Stimulated activated CD8-positive, alpha-beta memory T cell treated with anti-CD3 and anti-CD28 coated beads, Interleukin-4, amount 100 ng/mL, for 48 hours (primary cell): ENCODE measurements at regions not wholly inside any gene's neighbourhood (a gene's known extent, or its start where the extent isn't known, plus 50 kb on each side); places are given as distances from the start of the nearest gene placed in this dataset.

Source experiments
- DNase-seq: peaks from one replicate; pipeline ENCODE4 v3.0.0-alpha.2; 2020

DNA sequence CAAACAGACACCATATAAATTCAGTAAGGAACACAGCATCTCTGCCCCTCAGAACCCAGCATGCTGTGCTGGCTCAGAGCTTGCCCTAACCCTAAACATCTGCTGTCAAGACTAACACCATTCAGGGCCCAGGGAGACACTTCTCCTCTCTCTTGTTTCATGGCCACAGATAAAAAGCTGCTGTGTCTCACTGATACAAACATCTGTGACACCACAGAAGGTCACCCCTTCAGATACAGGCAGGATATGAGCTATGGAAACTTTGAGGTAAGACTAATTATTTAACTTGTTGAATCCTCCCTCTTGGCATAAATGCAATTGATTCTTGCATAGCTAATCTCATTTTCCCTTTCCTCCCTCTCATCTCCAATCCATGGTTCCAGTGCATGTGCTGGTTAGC is 61.6 kb upstream of the GPR12 start:
- no peak for DNase-seq

DNA sequence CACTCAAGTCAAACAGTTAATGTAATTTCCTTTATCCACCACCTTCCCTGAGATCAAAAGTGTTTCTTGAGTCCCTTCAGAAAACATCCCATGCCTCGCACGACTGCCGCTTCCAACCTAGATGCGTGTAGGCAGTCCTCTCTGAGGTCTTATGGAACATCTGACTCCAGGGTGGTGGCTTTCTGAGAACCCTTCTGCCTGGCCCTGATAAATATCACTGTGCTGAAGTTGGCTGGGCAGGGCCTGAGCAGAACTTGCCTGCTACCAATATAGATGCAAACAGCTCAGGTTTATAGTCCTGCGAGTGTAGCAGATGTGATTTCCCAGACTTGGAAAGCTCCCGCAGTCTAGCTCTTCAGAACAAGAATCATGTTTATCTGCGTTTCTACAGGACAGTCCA is 61.1 kb upstream of the GPR12 start:
- no peak for DNase-seq

DNA sequence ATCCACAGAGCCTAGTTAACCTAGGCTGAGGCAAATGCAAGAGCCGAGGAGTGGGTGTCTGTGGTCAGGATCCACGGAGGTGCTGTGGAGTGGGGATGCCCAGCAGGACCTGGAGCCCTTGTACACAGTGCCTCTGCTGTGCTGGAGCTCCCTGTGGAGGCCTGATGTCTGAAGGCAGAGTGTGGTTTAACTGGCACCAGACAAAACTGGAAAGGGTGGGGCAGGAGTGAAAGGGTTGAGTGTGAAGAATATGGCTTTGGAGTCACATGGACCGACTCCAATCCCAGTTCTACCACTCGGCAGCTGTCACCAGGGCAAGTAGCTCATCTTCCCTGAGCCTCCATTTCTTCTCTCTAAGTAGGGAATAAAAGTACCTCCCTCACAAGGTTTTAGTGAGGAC is 60.3 kb upstream of the GPR12 start:
- no peak for DNase-seq

DNA sequence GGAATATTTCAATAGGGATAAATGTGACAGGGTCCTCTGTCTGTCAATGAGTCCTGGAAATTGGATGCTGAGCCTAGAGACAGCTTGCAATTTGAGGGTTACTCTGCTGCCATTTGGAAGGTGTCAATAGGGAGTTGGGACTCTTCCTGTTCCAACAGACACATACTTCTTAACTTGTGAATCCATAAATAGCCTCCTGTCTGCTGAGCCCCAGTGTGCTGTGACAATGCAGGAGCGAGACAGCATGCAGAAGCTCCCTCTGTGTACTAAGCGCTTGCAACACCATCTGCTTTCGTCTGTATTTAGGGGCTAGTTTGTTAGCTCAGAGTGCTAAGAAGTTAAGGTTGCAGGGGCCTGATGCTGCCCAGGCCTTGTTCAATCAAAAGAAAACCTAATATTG is 58.5 kb upstream of the GPR12 start:
- DNase-seq, result no peak

DNA sequence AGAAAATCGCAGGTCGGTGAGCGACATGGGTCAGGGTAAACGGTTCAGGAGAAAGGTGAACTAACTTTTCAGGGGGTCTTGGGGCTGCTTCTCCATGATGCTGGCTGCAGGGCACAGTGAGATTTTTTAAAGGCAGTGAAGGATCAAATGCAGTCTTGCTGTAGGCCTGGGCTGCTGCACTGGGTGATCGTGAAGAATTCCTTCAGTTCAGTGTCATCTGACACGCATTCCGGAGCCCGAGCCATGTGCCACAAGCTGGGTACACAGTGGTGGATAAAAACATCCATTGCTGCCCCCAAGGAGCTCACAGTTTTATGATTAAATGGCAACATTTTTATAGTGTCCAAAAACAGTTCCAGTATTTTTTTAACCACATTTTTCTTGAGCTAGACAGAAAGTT is 56.3 kb upstream of the GPR12 start:
- DNase-seq, result no peak

DNA sequence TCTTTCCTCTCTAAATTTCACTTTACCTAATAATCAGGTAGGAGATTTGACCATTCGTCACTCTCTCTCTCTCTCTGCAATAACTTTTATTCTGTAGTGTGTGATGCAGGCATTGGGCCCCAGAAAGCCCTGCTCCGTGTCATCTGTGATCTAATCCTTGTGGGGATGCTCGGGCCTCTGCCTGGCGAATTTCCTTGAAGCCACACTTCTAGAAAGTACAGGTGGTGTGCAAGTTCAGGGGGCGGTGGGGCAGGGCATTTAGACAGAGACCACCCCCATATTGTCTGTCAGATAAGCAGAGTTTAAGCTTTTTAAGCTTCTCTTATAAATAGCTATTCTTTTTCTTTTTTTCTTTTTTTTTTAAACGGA is 53.4 kb upstream of the GPR12 start:
- DNase-seq, result no peak

DNA sequence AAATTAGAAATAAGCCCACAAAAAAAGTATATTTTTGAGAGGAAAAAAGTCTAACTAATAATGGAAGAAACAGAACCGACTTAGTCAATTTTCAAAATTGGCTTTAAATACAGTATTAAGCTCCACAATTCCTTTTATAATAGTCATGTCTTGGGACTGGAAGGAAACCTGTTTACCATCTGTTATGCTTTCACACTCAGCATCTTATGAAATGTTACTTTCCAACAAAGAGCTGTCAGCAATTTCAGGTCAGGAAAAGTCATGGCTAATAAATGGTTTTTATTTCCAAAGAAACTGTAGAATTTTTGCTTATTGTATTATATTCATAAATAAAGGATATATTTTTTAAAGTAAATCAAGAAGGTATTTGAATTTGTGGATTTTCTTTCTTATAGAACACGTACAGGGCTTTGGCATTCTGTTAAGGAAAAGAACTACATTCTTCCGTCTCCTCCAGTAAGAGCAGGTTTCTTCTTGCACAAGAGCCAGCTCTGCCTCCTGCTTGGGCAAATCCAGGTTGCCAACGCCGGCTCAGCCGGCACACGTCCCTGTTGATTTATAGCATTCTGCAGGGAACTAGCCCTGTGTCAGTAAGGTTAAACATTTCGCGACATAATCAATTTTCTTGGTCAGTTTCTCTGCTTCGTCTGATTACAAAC is 52.9 kb upstream of the GPR12 start:
- no peak for DNase-seq

DNA sequence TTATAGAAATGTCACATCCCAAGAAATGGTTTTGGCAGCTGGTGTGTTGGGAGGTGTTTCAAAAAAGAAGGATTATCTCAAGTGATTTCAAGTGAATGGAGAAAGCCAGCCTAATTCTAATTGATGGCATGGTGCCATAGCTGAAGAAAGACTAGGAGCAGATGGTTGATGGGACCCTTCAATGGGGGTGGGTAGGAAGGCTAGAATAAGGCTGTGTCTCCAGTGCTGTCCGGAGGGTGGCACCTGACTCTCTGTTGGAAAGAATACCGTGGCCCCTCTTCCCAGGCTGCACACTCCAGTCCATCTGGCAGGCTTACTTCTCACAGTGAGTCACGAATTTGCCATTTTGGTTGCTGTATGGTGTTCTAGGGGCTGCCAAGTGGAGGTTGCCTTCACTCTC is 51.0 kb upstream of the GPR12 start:
- DNase-seq, result no peak
